ES-I3 (cell line): ENCODE measurements at regions not wholly inside any gene's neighbourhood (a gene's known extent, or its start where the extent isn't known, plus 50 kb on each side); places are given as distances from the start of the nearest gene placed in this dataset.

Source experiments
- H3K36me3 ChIP-seq: 2 replicates; pipeline ENCODE4 v1.6.1; 2013; ENCODE audit warnings: mild to moderate bottlenecking, low read length, control low read depth, moderate library complexity; ENCODE audit not compliant: insufficient read depth
- H3K4me1 ChIP-seq: 2 replicates; pipeline ENCODE4 v1.6.1; 2013; ENCODE audit warnings: mild to moderate bottlenecking, control low read depth, low read length; ENCODE audit not compliant: insufficient read depth
- H3K9ac ChIP-seq: 2 replicates; pipeline ENCODE4 v1.6.1; 2013; ENCODE audit warnings: low read depth, mild to moderate bottlenecking, low read length, moderate library complexity
- H3K9me3 ChIP-seq: 2 replicates; pipeline ENCODE4 v1.6.1; 2013; ENCODE audit warnings: mild to moderate bottlenecking, low read length, moderate library complexity; ENCODE audit not compliant: control insufficient read depth, insufficient read depth

- peaks cover 27% of the 10 kb centered on the region for H3K4me1 ChIP-seq
- H3K9ac ChIP-seq: no peak overlapping the region
- peaks cover 4% of the 10 kb centered on the region; the same call in 1 of the 2 replicates for H3K9me3 ChIP-seq
Observed at GRCh38 chrX:39975101-39975925, 122.4 kb downstream of the BCOR start.

GRCh38 chrX:39981946-39982345, 115.8 kb downstream of the BCOR start:
- Histone ChIP-seq H3K4me1 (peaks cover 31% of the 10 kb centered on the region), H3K9me3 (no peaks in the 10 kb centered on the region)

More at GRCh38 chrX:39975101-39975925, 122.4 kb downstream of the BCOR start:
- no peaks in the 10 kb centered on the region for H3K36me3 ChIP-seq

GRCh38 chrX:39982948-39983347, 114.8 kb downstream of the BCOR start:
- H3K4me1 ChIP-seq: peaks cover 31% of the 10 kb centered on the region
- H3K9ac ChIP-seq: no peak overlapping the region
- H3K36me3 ChIP-seq: no peaks in the 10 kb centered on the region
- no peaks in the 10 kb centered on the region for H3K9me3 ChIP-seq

More at GRCh38 chrX:39981946-39982345, 115.8 kb downstream of the BCOR start:
- Histone ChIP-seq H3K36me3 (no peaks in the 10 kb centered on the region), H3K9ac (no peak overlapping the region)

GRCh38 chrX:39983715-39984114, 114.0 kb downstream of the BCOR start:
- Histone ChIP-seq H3K9me3 (no peaks in the 10 kb centered on the region), H3K9ac (no peak overlapping the region), H3K36me3 (no peaks in the 10 kb centered on the region), H3K4me1 (peaks cover 26% of the 10 kb centered on the region; the same call in 1 of the 2 replicates)

GRCh38 chrX:39984191-39984956, 113.4 kb downstream of the BCOR start:
- Histone ChIP-seq H3K4me1 (peaks cover 26% of the 10 kb centered on the region; the same call in 1 of the 2 replicates), H3K36me3 (no peaks in the 10 kb centered on the region), H3K9ac (no peak overlapping the region), H3K9me3 (no peaks in the 10 kb centered on the region)

- Histone ChIP-seq H3K36me3 (no peaks in the 10 kb centered on the region), H3K4me1 (peaks cover 26% of the 10 kb centered on the region; the same call in 1 of the 2 replicates), H3K9me3 (no peaks in the 10 kb centered on the region), H3K9ac (no peak overlapping the region)
Observed at GRCh38 chrX:39985071-39985470, 112.7 kb downstream of the BCOR start.

- Histone ChIP-seq H3K9me3 (no peaks in the 10 kb centered on the region), H3K9ac (no peak overlapping the region), H3K36me3 (no peaks in the 10 kb centered on the region), H3K4me1 (peaks cover 24% of the 10 kb centered on the region; the same call in 1 of the 2 replicates)
Observed at GRCh38 chrX:39985551-39985950, 112.2 kb downstream of the BCOR start.

GRCh38 chrX:39988496-39988895, 109.3 kb downstream of the BCOR start:
- no peak overlapping the region for H3K9ac ChIP-seq
- H3K36me3 ChIP-seq: no peaks in the 10 kb centered on the region
- H3K4me1 ChIP-seq: peaks cover 18% of the 10 kb centered on the region; the same call in 1 of the 2 replicates
- no peaks in the 10 kb centered on the region for H3K9me3 ChIP-seq

- no peaks in the 10 kb centered on the region for H3K9me3 ChIP-seq
- peaks cover 10% of the 10 kb centered on the region; the same call in 1 of the 2 replicates for H3K4me1 ChIP-seq
- no peak overlapping the region for H3K9ac ChIP-seq
- H3K36me3 ChIP-seq: no peaks in the 10 kb centered on the region
Observed at GRCh38 chrX:39990388-39990787, 107.4 kb downstream of the BCOR start.

- Histone ChIP-seq H3K36me3 (no peaks in the 10 kb centered on the region), H3K9me3 (no peaks in the 10 kb centered on the region), H3K9ac (no peak overlapping the region), H3K4me1 (no peaks in the 10 kb centered on the region)
Observed at GRCh38 chrX:39992300-39992699, 105.5 kb downstream of the BCOR start.

GRCh38 chrX:39995457-39995856, 102.3 kb downstream of the BCOR start:
- no peak overlapping the region for H3K9ac ChIP-seq
- no peaks in the 10 kb centered on the region for H3K9me3 ChIP-seq
- no peaks in the 10 kb centered on the region for H3K4me1 ChIP-seq
- H3K36me3 ChIP-seq: no peaks in the 10 kb centered on the region

- Histone ChIP-seq H3K9ac (no peak overlapping the region), H3K36me3 (no peaks in the 10 kb centered on the region)
Observed at GRCh38 chrX:39996536-39996935, 101.2 kb downstream of the BCOR start.

GRCh38 chrX:39998636-39999406, 98.9 kb downstream of the BCOR start:
- H3K36me3 ChIP-seq: no peaks in the 10 kb centered on the region
- H3K9ac ChIP-seq: no peak overlapping the region
- H3K9me3 ChIP-seq: no peaks in the 10 kb centered on the region
- H3K4me1 ChIP-seq: peaks cover 12% of the 10 kb centered on the region

More at GRCh38 chrX:39996536-39996935, 101.2 kb downstream of the BCOR start:
- no peaks in the 10 kb centered on the region for H3K9me3 ChIP-seq
- no peaks in the 10 kb centered on the region for H3K4me1 ChIP-seq
